Ovary (tissue), 3 donors: ENCODE measurements at regions not wholly inside any gene's neighbourhood (a gene's known extent, or its start where the extent isn't known, plus 50 kb on each side); places are given as distances from the start of the nearest gene placed in this dataset.

Experiments used
- CTCF ChIP-seq, 3 donors: fragments of 450-650 bp in 2 of 3; fragments of 200-600 bp in 1 of 3; IDR thresholded peaks; one replicate each; pipeline versions ENCODE4 v1.5.1 to v1.8.0; 2016 to 2022; ENCODE audit warnings: antibody characterized with exemption in 3 of 3, mild to moderate bottlenecking in 1 of 3
- POLR2A ChIP-seq: fragments of 450-650 bp; IDR thresholded peaks from one replicate; pipeline ENCODE4 v1.6.1; 2017; ENCODE audit warnings: antibody characterized with exemption, mild to moderate bottlenecking, moderate library complexity
- donor health status: DM: no; HTN: no; CAD: no.

GRCh38 chr5:145345511-145346287 lies 489.4 kb downstream of the PRELID2 start:
- TF ChIP-seq CTCF (IDR thresholded peaks at IDR 0.05) (no peak), POLR2A (no peak)
